ENCODE measurements at regions not wholly inside any gene's neighbourhood (a gene's known extent, or its start where the extent isn't known, plus 50 kb on each side); places are given as distances from the start of the nearest gene placed in this dataset.

GRCh38 chr1:232179896-232180778 is 449.8 kb downstream of the SIPA1L2 start:
- no peak for TF ChIP-seq CTCF (conservative IDR thresholded peaks at IDR 0.05; ENCODE audit: low read depth, low read length)
- no peak for TF ChIP-seq EZH2 (IDR thresholded peaks at IDR 0.05; ENCODE audit: borderline replicate concordance, low read depth, low read length, poor library complexity, severe bottlenecking)
